Stimulated activated CD4-positive, alpha-beta T cell treated with anti-CD3 and anti-CD28 coated beads, Interleukin-1b, Interleukin-23, amount 100 ng/mL, for 1 hour (primary cell): ENCODE measurements at regions not wholly inside any gene's neighbourhood (a gene's known extent, or its start where the extent isn't known, plus 50 kb on each side); places are given as distances from the start of the nearest gene placed in this dataset.

Source experiments
- DNase-seq, 2 donors: peaks; one replicate each; pipeline ENCODE4 v3.0.0-alpha.2; 2020; ENCODE audit warnings: low read depth in 2 of 2

GRCh38 chr10:130769146-130770017 is 542.1 kb downstream of the TCERG1L start:
- no peak for DNase-seq

- DNase-seq = no peak
These were observed 541.4 kb downstream of the TCERG1L start for GRCh38 chr10:130770018-130770630.

GRCh38 chr10:130771491-130771946 is 540.0 kb downstream of the TCERG1L start:
- DNase-seq = no peak

- DNase-seq = no peak
These were observed 539.5 kb downstream of the TCERG1L start for GRCh38 chr10:130772056-130772455.

- DNase-seq = no peak
These were observed 538.8 kb downstream of the TCERG1L start for GRCh38 chr10:130772676-130773075.

- DNase-seq = no peak
These were observed 537.6 kb downstream of the TCERG1L start for GRCh38 chr10:130773941-130774340.

- no peak for DNase-seq
These were observed 536.6 kb downstream of the TCERG1L start for GRCh38 chr10:130774871-130775270.

- DNase-seq = no peak
These were observed 536.2 kb downstream of the TCERG1L start for GRCh38 chr10:130775311-130775710.

- no peak for DNase-seq
These were observed 534.8 kb downstream of the TCERG1L start for GRCh38 chr10:130776724-130777123.

GRCh38 chr10:130777507-130778165 is 533.9 kb downstream of the TCERG1L start:
- DNase-seq = no peak

GRCh38 chr10:130778166-130778545 is 533.4 kb downstream of the TCERG1L start:
- DNase-seq = no peak

- DNase-seq = no peak
These were observed 530.8 kb downstream of the TCERG1L start for GRCh38 chr10:130780763-130781162.

- no peak for DNase-seq
These were observed 530.3 kb downstream of the TCERG1L start for GRCh38 chr10:130781206-130781605.

GRCh38 chr10:130781623-130782022 is 529.9 kb downstream of the TCERG1L start:
- DNase-seq = no peak

GRCh38 chr10:130782467-130782866 is 529.1 kb downstream of the TCERG1L start:
- DNase-seq = no peak

GRCh38 chr10:130784326-130784725 is 527.2 kb downstream of the TCERG1L start:
- no peak for DNase-seq

- DNase-seq = no peak
These were observed 525.1 kb downstream of the TCERG1L start for GRCh38 chr10:130786365-130786966.

- no peak for DNase-seq
These were observed 524.3 kb downstream of the TCERG1L start for GRCh38 chr10:130787243-130787642.

GRCh38 chr10:130787821-130788220 is 523.7 kb downstream of the TCERG1L start:
- DNase-seq = no peak

- DNase-seq = no peak
These were observed 521.2 kb downstream of the TCERG1L start for GRCh38 chr10:130790339-130790738.

- no peak for DNase-seq
These were observed 519.2 kb downstream of the TCERG1L start for GRCh38 chr10:130792096-130792845.
